Colonic mucosa (tissue), 4 donors: ENCODE measurements at regions not wholly inside any gene's neighbourhood (a gene's known extent, or its start where the extent isn't known, plus 50 kb on each side); places are given as distances from the start of the nearest gene placed in this dataset.

ENCODE experiments used
- DNase-seq: peaks from one replicate; pipeline ENCODE4 v3.0.0-alpha.2; 2020
- H3K27ac ChIP-seq: fragments of 200-600 bp; one replicate; pipeline ENCODE4 v1.8.0; 2021
- H3K27me3 ChIP-seq: fragments of 200-600 bp; one replicate; pipeline ENCODE4 v1.8.0; 2021
- H3K36me3 ChIP-seq: fragments of 200-600 bp; one replicate; pipeline ENCODE4 v1.8.0; 2021
- H3K4me1 ChIP-seq: fragments of 200-600 bp; one replicate; pipeline ENCODE4 v1.8.0; 2021; ENCODE audit warnings: mild to moderate bottlenecking
- H3K4me3 ChIP-seq: fragments of 200-600 bp; one replicate; pipeline ENCODE4 v1.8.0; 2021
- H3K9ac ChIP-seq, 2 donors: one replicate each; pipeline ENCODE4 v1.7.0; 2013; ENCODE audit warnings: control low read depth in 2 of 2, low read depth in 2 of 2, low read length in 2 of 2
- H3K9me3 ChIP-seq: fragments of 200-600 bp; one replicate; pipeline ENCODE4 v1.8.0; 2021
- CTCF ChIP-seq: fragments of 200-600 bp; IDR thresholded peaks from one replicate; pipeline ENCODE4 v1.8.0; 2022; ENCODE audit warnings: antibody characterized with exemption, mild to moderate bottlenecking
- intact Hi-C: fragments of 100-400 bp; cut with DNase I; formaldehyde crosslinking; loops from one replicate; pipeline ENCODE4 v1.14.1; 2022
- donor health status: healthy.
- donor health status: DM: no; HTN: no; CAD: no.
- donor health status: DM: no; HTN: no; CAD: no.

GRCh38 chr14:95006479-95006878, 150.8 kb downstream of the DICER1 start:
- intact Hi-C loops = no loop called here
- Histone ChIP-seq H3K4me1 (no peaks in the 10 kb centered on the region), H3K27ac (no peak overlapping the region), H3K36me3 (no peaks in the 10 kb centered on the region), H3K9ac (no peak overlapping the region), H3K4me3 (no peak overlapping the region), H3K9me3 (no peaks in the 10 kb centered on the region), H3K27me3 (no peaks in the 10 kb centered on the region)
- no peak for TF ChIP-seq CTCF
- DNase-seq = no peak

- H3K9ac ChIP-seq = no peak overlapping the region
- H3K4me1 ChIP-seq = no peaks in the 10 kb centered on the region
- no peak for TF ChIP-seq CTCF
- H3K9me3 ChIP-seq = no peaks in the 10 kb centered on the region
- intact Hi-C loops = no loop called here
- H3K36me3 ChIP-seq = no peaks in the 10 kb centered on the region
- no peak for DNase-seq
- H3K27ac ChIP-seq = no peak overlapping the region
- H3K27me3 ChIP-seq = no peaks in the 10 kb centered on the region
- no peak overlapping the region for H3K4me3 ChIP-seq
These were observed 151.3 kb downstream of the DICER1 start for GRCh38 chr14:95006051-95006450.

- H3K9ac ChIP-seq = no peak overlapping the region
- intact Hi-C loops = no loop called here
- H3K36me3 ChIP-seq = no peaks in the 10 kb centered on the region
- H3K4me3 ChIP-seq = no peak overlapping the region
- no peaks in the 10 kb centered on the region for H3K4me1 ChIP-seq
- H3K9me3 ChIP-seq = no peaks in the 10 kb centered on the region
- no peak overlapping the region for H3K27ac ChIP-seq
- no peaks in the 10 kb centered on the region for H3K27me3 ChIP-seq
- TF ChIP-seq CTCF = no peak
- DNase-seq = no peak
These were observed 154.0 kb downstream of the DICER1 start for GRCh38 chr14:95003099-95003960.

- Histone ChIP-seq H3K27me3 (no peaks in the 10 kb centered on the region), H3K4me1 (no peaks in the 10 kb centered on the region), H3K9me3 (no peaks in the 10 kb centered on the region), H3K4me3 (no peak overlapping the region), H3K36me3 (no peaks in the 10 kb centered on the region), H3K27ac (no peak overlapping the region), H3K9ac (no peak overlapping the region)
- no peak for TF ChIP-seq CTCF
- intact Hi-C loops = no loop called here
- no peak for DNase-seq
These were observed 158.6 kb downstream of the DICER1 start for GRCh38 chr14:94998685-94999084.

GRCh38 chr14:94998110-94998509, 159.2 kb downstream of the DICER1 start:
- intact Hi-C loops = no loop called here
- DNase-seq = no peak
- Histone ChIP-seq H3K9ac (no peak overlapping the region), H3K9me3 (no peaks in the 10 kb centered on the region), H3K36me3 (no peaks in the 10 kb centered on the region), H3K27ac (no peak overlapping the region), H3K4me1 (no peaks in the 10 kb centered on the region), H3K4me3 (no peak overlapping the region), H3K27me3 (no peaks in the 10 kb centered on the region)
- no peak for TF ChIP-seq CTCF
